WI38 (cell line): ENCODE measurements at regions not wholly inside any gene's neighbourhood (a gene's known extent, or its start where the extent isn't known, plus 50 kb on each side); places are given as distances from the start of the nearest gene placed in this dataset.
"Not testable (repeated sequence)": the region's sequence is repeated elsewhere in the genome, so short reads cannot be mapped to it uniquely, and the experiment has no call there.

ENCODE experiments used
- H3K4me3 ChIP-seq: 2 replicates; pipeline ENCODE4 v1.5.1; 2011; ENCODE audit warnings: low read depth, mild to moderate bottlenecking, control low read depth, low read length
- TF ChIP-seq, protein P1 (sequence below): IDR thresholded peaks from 2 replicates; pipeline ENCODE4 v1.5.1; 2012; ENCODE audit warnings: low read depth, mild to moderate bottlenecking, control low read depth, low read length

DNA sequence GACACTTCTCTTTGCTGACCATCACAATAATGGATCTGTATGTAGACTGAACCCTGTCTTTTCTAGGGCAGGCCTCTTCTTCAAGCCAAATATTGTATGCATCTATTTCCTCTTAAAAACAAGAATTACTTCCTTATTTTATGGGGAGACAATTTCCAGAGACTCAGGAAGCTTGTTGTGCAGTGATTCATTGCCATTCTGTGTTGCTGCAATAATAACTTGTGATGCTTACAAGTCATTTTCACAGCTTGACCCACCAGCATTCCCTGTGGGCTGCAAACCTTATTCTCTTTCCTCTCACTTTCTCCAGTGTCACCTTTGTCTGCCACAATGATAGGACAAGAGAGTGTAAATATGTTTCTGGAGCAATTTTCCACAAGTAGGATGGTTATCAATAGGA, 276.7 kb upstream of the SGO1 start:
- H3K4me3 ChIP-seq, result no peak overlapping the region
- TF ChIP-seq, protein P1, sequence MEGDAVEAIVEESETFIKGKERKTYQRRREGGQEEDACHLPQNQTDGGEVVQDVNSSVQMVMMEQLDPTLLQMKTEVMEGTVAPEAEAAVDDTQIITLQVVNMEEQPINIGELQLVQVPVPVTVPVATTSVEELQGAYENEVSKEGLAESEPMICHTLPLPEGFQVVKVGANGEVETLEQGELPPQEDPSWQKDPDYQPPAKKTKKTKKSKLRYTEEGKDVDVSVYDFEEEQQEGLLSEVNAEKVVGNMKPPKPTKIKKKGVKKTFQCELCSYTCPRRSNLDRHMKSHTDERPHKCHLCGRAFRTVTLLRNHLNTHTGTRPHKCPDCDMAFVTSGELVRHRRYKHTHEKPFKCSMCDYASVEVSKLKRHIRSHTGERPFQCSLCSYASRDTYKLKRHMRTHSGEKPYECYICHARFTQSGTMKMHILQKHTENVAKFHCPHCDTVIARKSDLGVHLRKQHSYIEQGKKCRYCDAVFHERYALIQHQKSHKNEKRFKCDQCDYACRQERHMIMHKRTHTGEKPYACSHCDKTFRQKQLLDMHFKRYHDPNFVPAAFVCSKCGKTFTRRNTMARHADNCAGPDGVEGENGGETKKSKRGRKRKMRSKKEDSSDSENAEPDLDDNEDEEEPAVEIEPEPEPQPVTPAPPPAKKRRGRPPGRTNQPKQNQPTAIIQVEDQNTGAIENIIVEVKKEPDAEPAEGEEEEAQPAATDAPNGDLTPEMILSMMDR, result no peak

DNA sequence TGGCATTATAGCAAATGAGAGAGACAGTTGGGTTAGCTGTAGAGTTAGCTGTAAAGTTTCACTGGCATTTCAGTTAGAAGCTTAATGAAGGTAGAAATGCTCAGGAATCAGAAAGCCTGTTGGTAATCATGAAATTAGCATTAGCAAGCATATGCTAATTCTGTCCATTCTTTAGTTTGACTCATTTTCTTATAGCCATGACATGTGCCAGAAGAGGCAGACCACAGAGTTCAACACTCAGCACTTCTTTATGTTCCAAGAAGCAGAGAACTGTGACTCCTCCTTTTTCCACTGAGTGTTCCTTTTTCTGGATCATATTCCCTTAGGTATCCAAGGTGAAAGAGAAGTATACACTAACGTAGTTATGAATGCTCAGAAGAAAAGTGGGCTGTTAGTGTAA, 276.2 kb upstream of the SGO1 start:
- TF ChIP-seq, protein P1, result no peak
- no peak overlapping the region for H3K4me3 ChIP-seq

DNA sequence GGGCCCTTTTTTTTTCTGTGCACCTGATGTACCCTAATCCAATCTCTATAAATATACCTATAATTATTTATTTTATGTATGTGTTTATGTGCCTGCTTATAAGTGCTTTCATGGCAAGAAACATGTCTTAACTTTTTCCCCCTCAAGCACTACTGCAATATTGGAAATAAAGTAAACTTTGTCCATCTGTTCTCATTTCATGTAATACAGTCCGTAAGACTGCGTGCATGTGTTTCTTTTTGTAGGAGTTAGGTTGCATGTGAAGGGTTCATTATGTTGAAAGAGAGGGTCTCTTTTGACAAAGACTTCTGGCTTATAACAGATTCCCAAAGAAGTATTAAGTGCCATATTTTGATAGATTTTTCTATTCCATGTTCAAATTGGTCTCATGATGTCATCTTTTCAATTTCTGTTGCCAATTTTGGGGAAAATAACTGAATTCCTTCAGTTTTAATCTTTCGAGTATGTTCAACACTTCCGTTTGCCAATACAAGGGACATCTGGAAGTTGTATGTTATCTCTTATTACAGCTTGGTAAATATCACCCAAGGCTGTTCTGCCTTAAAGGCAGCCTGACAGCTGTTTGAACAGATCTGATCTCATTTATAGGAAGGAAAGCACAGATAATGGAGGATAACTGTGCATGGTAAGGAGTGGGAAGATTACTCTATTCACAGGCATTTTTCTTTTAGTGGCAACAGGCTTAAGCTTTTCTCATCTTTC, 273.1 kb upstream of the SGO1 start:
- no peak overlapping the region for H3K4me3 ChIP-seq
- TF ChIP-seq, protein P1, result no peak

DNA sequence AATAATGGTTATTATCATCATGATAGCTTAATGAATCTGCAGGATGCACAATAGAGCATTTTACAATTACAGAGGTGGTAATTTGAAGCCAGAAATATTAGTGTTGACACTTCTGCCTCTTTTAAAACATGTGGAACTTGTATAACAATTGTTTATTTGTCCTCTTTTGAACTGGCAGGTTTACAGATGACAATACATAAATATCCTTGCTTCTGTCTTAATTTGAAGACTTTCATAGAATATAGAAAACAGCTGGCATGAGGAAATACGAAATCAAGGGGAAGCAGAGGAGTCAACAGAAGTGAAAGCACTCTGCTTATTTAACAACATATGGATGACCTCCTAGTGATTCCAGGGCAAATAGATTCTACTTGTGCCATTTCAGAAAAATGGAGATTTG, 270.5 kb upstream of the SGO1 start:
- no peak overlapping the region for H3K4me3 ChIP-seq
- TF ChIP-seq, protein P1, result no peak

DNA sequence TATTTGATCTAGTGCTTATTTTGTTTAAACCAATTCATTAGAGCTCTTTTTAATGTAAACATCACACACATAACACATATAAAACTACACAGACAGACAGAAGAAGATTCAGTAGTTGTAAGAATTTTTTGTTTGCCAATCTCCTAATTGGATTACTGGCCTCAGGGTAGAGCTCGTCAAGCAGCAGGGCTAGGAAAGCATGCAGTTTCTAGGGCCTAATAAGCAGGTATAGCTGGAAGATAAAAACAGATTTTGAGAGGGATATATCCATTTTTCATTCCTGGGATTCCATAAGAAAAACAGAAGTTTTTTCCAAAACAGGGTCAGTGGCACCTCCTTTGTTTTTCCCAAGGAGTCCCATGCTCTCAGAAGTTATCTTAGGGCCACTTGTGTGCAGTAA, 265.2 kb upstream of the SGO1 start:
- H3K4me3 ChIP-seq, result no peak overlapping the region

DNA sequence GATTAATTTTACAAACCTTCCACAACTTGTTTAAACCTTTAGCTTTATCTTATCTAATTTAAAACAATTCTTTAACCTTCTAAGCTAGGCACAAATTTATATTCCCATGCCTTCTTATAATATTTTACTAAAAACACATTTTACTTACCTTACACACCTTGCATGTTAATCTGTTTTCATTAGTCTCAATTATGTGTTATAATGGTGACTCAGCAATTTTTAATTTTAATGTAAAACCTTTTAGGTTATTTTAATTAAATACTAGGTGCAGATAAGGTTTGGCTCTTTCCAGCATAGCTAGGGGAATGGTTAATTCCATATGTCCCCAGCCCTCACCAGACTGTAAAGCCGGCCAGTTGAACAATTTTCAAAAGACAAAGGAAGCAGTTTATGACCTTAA, 264.6 kb upstream of the SGO1 start:
- TF ChIP-seq, protein P1, result no peak
- H3K4me3 ChIP-seq, result no peak overlapping the region

More for the DNA sequence above, 265.2 kb upstream of the SGO1 start:
- TF ChIP-seq, protein P1, result no peak

DNA sequence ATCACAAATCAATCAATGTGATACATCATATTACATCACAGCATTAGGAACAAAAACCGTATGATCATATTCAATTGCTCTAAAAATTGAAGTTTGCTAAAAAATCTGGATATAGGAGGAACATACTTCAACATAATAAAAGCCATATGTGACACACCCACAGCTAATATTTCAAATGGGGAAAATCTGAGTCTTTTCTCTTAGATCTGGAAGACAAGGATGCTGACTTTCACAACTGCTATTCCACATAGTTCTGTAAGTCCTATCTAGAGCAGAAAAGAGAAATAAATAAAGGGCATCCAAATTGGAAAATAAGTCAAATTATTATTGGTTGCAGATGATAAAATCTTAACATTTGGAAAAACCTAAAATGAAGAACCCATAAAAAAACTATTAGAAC, 256.8 kb upstream of the SGO1 start:
- TF ChIP-seq, protein P1, result no peak
- H3K4me3 ChIP-seq, result no peak overlapping the region

DNA sequence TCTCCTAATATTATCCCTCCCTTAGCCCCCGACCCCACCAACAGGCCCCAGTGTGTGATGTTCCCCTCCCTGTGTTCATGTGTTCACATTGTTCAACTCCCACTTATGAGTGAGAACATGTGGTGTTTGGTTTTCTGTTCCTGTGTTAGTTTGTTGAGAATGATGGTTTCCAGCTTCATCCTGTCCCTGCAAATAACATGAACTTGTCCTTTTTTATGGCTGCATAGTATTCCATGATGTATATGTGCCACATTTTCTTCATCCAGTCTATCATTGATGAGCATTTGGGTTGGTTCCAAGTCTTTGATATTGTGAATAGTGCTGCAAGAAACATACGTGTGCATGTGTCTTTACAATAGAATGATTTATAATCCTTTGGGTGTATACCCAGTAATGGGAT, 241.3 kb upstream of the SGO1 start:
- H3K4me3 ChIP-seq, result not testable (repeated sequence)
